ENCODE measurements at regions not wholly inside any gene's neighbourhood (a gene's known extent, or its start where the extent isn't known, plus 50 kb on each side); places are given as distances from the start of the nearest gene placed in this dataset.

DNA sequence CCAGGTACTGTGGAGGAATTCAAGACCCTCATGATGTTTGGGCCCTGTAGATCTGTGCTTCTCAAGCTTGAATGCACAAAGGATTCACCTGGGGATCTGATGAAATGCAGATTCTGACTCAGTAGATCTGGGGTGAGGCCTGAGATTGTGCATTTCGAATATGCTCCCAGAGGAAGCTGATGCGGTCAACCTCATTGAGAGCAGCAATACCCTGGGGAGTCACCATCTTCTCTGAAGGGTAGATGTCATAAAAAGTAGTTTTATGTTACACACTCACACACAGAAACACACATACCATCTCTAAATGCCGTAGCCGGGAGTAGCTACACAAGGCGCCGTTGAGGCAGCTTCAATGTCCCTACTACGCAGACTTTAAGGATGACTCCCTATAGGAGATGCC, 55.8 kb upstream of the CPEB4 start (continued):
- TF ChIP-seq, protein P1, sequence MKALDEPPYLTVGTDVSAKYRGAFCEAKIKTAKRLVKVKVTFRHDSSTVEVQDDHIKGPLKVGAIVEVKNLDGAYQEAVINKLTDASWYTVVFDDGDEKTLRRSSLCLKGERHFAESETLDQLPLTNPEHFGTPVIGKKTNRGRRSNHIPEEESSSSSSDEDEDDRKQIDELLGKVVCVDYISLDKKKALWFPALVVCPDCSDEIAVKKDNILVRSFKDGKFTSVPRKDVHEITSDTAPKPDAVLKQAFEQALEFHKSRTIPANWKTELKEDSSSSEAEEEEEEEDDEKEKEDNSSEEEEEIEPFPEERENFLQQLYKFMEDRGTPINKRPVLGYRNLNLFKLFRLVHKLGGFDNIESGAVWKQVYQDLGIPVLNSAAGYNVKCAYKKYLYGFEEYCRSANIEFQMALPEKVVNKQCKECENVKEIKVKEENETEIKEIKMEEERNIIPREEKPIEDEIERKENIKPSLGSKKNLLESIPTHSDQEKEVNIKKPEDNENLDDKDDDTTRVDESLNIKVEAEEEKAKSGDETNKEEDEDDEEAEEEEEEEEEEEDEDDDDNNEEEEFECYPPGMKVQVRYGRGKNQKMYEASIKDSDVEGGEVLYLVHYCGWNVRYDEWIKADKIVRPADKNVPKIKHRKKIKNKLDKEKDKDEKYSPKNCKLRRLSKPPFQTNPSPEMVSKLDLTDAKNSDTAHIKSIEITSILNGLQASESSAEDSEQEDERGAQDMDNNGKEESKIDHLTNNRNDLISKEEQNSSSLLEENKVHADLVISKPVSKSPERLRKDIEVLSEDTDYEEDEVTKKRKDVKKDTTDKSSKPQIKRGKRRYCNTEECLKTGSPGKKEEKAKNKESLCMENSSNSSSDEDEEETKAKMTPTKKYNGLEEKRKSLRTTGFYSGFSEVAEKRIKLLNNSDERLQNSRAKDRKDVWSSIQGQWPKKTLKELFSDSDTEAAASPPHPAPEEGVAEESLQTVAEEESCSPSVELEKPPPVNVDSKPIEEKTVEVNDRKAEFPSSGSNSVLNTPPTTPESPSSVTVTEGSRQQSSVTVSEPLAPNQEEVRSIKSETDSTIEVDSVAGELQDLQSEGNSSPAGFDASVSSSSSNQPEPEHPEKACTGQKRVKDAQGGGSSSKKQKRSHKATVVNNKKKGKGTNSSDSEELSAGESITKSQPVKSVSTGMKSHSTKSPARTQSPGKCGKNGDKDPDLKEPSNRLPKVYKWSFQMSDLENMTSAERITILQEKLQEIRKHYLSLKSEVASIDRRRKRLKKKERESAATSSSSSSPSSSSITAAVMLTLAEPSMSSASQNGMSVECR (CRISPR knock-in tag; IDR thresholded peaks at IDR 0.05): no peak
- TF ChIP-seq PRMT5 (CRISPR knock-in tag; IDR thresholded peaks at IDR 0.05) (no peak), SREBF2 (CRISPR knock-in tag; IDR thresholded peaks at IDR 0.05) (no peak), ZNF316 (IDR thresholded peaks at IDR 0.05) (no peak), CTCFL (IDR thresholded peaks at IDR 0.05; ENCODE audit: borderline replicate concordance, insufficient read depth, low read depth, low read length, poor library complexity, severe bottlenecking) (no peak), ZNF780A (CRISPR knock-in tag; IDR thresholded peaks at IDR 0.05) (no peak), RBM14 (IDR thresholded peaks at IDR 0.05; ENCODE audit: borderline replicate concordance, insufficient read depth, low read depth, low read length) (no peak), EHMT2 (IDR thresholded peaks at IDR 0.05) (no peak)
- TF ChIP-seq, protein P2, sequence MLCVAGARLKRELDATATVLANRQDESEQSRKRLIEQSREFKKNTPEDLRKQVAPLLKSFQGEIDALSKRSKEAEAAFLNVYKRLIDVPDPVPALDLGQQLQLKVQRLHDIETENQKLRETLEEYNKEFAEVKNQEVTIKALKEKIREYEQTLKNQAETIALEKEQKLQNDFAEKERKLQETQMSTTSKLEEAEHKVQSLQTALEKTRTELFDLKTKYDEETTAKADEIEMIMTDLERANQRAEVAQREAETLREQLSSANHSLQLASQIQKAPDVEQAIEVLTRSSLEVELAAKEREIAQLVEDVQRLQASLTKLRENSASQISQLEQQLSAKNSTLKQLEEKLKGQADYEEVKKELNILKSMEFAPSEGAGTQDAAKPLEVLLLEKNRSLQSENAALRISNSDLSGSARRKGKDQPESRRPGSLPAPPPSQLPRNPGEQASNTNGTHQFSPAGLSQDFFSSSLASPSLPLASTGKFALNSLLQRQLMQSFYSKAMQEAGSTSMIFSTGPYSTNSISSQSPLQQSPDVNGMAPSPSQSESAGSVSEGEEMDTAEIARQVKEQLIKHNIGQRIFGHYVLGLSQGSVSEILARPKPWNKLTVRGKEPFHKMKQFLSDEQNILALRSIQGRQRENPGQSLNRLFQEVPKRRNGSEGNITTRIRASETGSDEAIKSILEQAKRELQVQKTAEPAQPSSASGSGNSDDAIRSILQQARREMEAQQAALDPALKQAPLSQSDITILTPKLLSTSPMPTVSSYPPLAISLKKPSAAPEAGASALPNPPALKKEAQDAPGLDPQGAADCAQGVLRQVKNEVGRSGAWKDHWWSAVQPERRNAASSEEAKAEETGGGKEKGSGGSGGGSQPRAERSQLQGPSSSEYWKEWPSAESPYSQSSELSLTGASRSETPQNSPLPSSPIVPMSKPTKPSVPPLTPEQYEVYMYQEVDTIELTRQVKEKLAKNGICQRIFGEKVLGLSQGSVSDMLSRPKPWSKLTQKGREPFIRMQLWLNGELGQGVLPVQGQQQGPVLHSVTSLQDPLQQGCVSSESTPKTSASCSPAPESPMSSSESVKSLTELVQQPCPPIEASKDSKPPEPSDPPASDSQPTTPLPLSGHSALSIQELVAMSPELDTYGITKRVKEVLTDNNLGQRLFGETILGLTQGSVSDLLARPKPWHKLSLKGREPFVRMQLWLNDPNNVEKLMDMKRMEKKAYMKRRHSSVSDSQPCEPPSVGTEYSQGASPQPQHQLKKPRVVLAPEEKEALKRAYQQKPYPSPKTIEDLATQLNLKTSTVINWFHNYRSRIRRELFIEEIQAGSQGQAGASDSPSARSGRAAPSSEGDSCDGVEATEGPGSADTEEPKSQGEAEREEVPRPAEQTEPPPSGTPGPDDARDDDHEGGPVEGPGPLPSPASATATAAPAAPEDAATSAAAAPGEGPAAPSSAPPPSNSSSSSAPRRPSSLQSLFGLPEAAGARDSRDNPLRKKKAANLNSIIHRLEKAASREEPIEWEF (CRISPR knock-in tag; IDR thresholded peaks at IDR 0.05): no peak
- TF ChIP-seq, protein P3, sequence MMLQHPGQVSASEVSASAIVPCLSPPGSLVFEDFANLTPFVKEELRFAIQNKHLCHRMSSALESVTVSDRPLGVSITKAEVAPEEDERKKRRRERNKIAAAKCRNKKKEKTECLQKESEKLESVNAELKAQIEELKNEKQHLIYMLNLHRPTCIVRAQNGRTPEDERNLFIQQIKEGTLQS (IDR thresholded peaks at IDR 0.05): no peak
- TF ChIP-seq, protein P3 (CRISPR knock-in tag; conservative IDR thresholded peaks at IDR 0.05): no peak

Data from K562 (cell line).